Skeletal muscle cell (primary cell): ENCODE measurements at regions not wholly inside any gene's neighbourhood (a gene's known extent, or its start where the extent isn't known, plus 50 kb on each side); places are given as distances from the start of the nearest gene placed in this dataset.

Source experiments
- DNase-seq: peaks from one replicate; pipeline ENCODE4 v3.0.0-alpha.2; 2010; ENCODE audit warnings: low read depth
- H3K4me3 ChIP-seq: 2 replicates; pipeline ENCODE4 v1.5.1; 2011; ENCODE audit warnings: low read depth, mild to moderate bottlenecking, control low read depth, low read length, moderate library complexity

DNA sequence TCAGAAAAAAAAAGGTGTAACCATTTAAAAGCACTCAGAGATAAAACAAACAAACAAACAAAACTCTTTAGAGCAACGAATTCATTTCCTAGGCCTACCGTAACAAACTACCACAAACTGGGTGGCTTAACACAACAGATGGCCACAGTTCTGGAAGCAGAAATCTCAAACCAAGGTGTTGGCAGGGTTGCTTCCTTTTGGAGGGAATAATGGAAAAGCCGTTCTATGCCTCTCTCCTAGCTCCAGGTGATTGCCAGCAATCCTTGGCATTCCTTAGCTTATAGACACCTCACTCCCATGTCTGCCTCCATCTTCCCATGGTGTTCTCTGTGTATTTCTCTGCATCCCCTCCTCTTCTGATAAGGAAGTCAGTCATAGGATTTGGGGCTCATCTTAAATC is 200.4 kb downstream of the RAB38 start:
- no peak for DNase-seq
- H3K4me3 ChIP-seq, result no peak overlapping the region

GRCh38 chr11:87972133-87972532 is 203.1 kb downstream of the RAB38 start:
- no peak overlapping the region for H3K4me3 ChIP-seq

DNA sequence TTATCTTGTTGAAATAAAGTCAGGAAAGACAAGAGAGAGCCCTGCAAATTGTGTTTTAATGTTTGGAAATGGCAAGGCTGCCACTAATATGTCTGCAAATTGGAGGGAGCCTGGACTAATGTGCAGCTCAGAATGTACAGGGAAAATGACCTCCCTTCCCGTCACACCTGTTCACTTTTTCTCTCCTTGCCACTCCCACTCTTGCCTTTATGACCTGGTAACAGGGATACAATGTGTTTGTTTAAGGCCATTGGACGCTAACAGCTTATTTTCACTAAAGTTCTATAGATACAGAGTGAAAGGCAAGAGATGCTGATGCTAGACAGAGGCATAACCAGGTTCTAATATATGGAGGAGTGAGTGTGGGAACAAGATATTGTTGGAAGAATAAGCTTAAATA is 203.9 kb downstream of the RAB38 start:
- no peak overlapping the region for H3K4me3 ChIP-seq
- DNase-seq, result no peak

More at GRCh38 chr11:87972133-87972532, 203.1 kb downstream of the RAB38 start:
- no peak for DNase-seq

GRCh38 chr11:87970762-87971161 is 204.5 kb downstream of the RAB38 start:
- DNase-seq, result no peak
- H3K4me3 ChIP-seq, result no peak overlapping the region

GRCh38 chr11:87967459-87967858 is 207.8 kb downstream of the RAB38 start:
- DNase-seq, result no peak
- no peak overlapping the region for H3K4me3 ChIP-seq

DNA sequence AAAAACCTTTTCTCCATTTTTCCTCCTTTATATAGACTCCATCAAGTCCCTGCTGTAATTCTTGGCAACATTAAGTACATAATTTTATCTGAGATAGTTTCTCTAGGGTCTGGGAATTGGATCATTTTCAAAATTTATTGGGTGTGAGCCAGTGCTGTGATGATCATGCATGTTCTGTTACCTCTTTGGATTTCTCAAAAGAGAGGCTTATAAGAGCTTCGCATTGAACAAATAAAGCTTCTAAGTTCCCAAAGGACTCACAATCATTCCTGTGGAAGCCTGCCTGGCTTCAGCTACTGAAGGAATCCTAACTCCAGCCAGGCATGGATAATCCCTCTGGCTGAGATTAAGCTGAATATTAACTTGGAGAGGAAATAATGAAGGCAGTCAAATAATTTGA is 208.5 kb downstream of the RAB38 start:
- no peak overlapping the region for H3K4me3 ChIP-seq
- peak; percentile 15 for DNase-seq

DNA sequence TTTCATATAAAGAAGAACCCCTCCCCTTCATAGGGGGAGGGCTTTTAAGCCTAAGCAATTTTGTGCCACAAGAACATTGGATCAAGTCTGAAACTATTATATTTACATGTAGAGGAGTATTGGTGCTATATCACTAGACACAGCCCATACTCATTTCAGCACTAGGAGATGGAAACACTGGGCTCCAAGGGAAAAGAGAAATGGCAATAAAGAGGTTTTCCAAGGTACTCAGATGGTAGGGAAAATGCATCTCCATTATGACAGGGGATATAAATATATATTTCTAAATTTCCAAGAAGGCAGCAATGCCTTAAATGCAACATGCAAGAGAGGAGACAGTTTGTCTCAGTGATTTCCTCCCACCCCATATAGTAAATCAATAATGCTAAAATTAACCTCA is 209.0 kb downstream of the RAB38 start:
- no peak overlapping the region for H3K4me3 ChIP-seq
- DNase-seq, result no peak

- no peak overlapping the region for H3K4me3 ChIP-seq
- DNase-seq, result no peak
Observed at GRCh38 chr11:87961606-87962005, 213.6 kb downstream of the RAB38 start.

GRCh38 chr11:87957961-87958360 is 217.3 kb downstream of the RAB38 start:
- DNase-seq, result no peak
- H3K4me3 ChIP-seq, result no peak overlapping the region

- no peak overlapping the region for H3K4me3 ChIP-seq
- DNase-seq, result no peak
Observed at GRCh38 chr11:87954476-87954875, 220.8 kb downstream of the RAB38 start.

DNA sequence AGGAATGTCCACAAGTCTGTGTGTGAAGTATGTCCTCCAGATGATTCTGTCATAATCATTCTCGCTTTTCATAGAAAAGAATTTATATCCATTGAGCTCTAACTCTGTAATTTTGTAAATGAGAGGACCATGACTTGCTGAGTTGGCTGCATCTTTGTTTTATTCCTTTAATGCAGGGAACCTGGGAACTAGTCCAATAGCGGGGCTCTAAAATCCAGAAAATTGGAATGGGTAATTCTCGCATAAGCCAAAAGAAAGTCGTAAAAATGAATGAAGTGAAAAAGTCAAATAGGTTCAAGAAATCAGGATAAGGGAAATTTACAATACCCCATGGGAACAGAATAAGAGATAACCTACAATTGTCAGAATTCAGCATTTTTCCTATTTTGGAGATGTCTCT is 232.5 kb downstream of the RAB38 start:
- no peak overlapping the region for H3K4me3 ChIP-seq
- DNase-seq, result no peak

- no peak for DNase-seq
- H3K4me3 ChIP-seq, result no peak overlapping the region
Observed at GRCh38 chr11:87934182-87934581, 241.1 kb downstream of the RAB38 start.

DNA sequence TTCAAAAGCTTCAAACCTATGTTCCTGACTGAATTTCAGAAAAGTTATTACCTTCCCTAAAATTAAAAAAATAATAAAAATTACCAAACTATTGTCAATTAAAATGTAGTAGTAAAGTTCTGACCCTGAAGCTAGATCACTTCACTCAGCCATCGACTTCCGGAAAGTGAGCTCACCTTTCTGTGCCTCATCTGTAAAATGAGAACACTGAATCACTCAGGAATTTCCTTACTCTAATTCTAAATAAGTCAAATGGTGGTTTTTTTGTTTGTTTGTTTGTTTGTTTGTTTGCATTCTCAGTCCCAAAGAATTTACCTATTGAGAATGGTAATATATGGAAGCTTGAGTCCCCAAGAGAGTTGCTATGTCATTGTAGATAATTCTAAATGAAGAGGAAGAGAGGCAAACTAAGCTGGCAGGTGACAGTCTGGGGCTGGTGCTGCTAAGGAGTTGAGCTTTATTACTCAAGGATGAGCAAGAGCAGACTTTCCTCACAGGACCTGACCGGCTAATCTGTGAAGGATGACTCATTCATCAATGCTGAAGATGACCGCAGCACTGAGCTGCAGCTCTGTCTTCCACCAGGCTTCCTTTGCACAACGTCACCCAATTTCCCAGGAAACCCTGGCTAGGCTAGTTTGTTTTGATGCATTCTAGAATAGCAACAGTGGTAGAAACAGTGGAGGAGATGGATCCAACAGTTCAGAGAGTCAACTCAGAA is 248.8 kb downstream of the RAB38 start:
- peak; percentile 88 for DNase-seq
- H3K4me3 ChIP-seq, result no peak overlapping the region

GRCh38 chr11:87924125-87924524 is 251.1 kb downstream of the RAB38 start:
- H3K4me3 ChIP-seq, result no peak overlapping the region
- DNase-seq, result no peak

DNA sequence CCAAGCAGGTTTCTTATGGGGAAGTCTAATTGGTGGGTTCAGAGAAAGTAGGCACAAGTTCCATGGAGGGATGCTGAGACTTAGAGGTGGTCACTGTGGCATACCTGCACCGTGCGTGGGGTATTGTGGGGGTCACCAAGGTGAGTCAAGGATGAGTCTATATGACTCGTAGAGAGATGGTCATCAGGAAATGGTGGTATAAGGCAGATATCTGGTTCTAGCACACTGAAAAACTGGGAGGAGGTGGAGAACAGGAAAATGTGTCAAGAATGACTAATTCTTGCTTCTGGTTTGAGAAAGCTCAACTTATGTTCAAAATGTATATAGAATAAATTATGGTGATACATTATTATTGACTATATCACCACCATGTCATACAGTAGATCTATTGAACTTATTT is 258.1 kb downstream of the RAB38 start:
- DNase-seq, result no peak
- no peak overlapping the region for H3K4me3 ChIP-seq

DNA sequence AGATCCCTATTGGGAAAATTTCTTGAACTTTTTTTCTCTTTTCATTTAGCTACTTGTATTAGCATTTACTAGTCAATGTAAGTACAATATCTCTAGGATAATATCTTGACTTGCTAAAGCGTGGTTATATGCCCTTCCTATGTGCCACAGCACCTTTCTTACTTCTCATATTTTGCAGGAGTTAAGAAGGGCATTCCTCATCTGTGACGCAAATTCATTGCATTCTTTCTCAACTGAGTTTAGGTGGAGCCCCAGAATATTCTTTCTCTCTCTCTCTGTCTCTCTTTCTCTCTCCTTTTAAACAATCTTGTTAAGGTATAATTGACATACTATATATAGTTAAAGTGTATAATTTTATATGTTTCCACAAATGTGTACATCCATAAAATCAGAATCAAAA is 266.1 kb downstream of the RAB38 start:
- no peak overlapping the region for H3K4me3 ChIP-seq
- DNase-seq, result no peak

DNA sequence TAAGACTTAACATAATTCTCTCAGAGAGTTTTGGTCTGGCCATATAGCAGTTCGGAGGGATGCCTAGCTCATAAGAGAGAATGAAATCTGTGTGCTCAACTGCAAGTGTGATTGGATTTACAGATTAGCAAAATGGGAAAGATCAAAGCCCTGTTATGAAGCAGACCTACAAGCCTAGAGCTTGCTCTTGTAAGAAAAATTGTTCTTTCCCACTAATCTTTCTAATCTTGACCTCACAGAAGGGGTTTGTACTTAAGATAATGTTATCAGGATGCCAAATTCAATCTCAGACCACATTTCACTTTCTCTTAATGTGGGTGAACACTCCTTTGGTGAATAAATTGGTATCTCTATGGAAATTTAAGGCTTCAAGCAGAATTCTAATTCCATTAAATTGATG is 267.2 kb downstream of the RAB38 start:
- DNase-seq, result no peak
- H3K4me3 ChIP-seq, result no peak overlapping the region

DNA sequence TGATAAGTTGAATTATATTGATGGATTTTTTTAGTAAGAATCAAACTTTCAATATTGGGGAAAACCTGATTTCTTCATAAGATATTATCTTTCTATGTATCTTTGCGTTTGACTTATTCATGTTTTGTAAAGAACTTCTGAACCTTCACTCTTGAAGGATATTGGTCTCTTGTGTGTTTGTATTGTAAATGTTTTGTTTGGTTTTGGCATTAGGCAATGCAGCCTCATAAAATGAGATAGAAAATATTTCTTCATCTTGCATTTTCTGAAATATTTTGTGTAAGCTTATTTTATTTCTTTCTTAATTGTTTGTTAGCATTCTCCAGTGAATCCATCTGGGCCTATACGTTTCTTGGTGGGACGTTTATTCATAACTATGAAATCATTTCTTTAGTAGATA is 271.9 kb downstream of the RAB38 start:
- no peak for DNase-seq
- no peak overlapping the region for H3K4me3 ChIP-seq

DNA sequence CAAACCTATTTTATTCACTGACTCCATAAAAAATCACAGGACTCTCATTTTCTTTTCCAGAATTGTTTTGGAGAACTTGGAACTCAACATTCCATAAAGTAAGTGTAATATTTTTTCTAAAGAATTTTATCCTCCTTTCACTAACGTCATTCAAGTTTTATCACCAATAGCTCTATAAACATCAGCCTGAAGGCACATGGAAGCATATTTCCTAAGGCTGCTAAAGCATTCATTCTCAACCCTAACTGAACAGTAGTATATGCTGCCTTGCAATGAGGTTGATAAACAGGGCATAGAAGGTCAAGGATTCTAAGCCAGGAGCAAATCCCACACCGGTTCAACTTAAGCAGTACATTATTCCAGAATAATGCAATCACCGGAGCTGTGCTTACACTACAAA is 273.9 kb downstream of the RAB38 start:
- H3K4me3 ChIP-seq, result no peak overlapping the region
- DNase-seq, result no peak

GRCh38 chr11:87897921-87898320 is 277.3 kb downstream of the RAB38 start:
- no peak overlapping the region for H3K4me3 ChIP-seq
- no peak for DNase-seq

DNA sequence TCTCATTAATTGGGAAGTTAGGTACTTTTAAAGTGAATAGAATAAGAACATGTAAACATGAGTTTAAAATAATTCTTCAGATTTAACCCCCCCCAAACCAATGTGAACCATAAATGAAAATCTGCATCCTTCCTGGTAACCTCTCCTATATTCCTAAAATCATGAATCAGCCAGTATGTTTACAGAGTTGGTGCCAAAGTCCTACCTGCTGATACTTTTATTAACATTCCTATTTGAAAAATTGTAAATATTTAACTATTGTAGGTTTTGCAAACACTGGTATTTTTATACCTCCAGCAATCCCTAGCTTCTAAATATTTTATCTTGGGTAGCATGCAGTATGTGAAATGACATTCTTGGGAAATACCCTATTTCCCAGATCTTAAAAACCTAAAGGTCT is 278.2 kb downstream of the RAB38 start:
- no peak for DNase-seq
- H3K4me3 ChIP-seq, result no peak overlapping the region

DNA sequence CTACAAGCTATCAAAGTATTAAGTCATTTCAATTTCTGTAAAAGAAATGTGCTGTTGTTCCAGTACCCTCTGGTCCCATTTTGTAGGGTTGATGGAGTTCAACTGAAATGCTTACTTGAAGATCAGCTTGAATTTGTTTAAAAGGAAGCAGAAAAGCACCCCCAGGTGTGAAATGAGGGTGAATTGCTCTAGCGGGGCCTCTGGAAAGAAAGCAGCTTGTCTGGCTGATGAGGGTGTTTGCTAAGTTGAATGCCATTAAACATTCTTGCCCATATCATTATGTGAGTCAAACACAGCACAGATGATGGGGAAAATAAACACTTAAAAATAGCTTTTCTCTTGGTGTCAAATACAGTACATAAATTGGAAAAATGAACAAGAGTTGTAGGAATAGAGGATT is 280.3 kb downstream of the RAB38 start:
- H3K4me3 ChIP-seq, result no peak overlapping the region
- DNase-seq, result no peak
